ENCODE measurements at regions not wholly inside any gene's neighbourhood (a gene's known extent, or its start where the extent isn't known, plus 50 kb on each side); places are given as distances from the start of the nearest gene placed in this dataset.
A peak's percentile ranks its signal among the peaks of the same experiment; 100 is the strongest.

DNA sequence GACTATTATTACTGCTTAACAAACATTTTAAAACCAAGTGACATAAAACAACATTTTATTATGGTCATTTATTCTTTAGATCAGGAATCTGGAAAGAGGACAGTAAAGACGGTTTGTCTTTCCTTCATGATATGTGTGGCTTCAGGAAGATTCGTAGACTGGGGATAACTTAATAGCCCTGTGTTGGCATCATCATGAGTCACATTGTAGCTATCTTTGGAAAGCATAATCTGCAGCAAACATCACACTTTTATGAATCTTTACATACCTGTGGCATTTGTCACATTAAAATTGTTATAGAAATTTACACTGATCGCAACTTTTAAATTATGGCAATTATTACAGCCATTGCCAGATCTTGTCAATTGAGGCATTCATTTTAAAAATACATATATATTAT lies 397.1 kb downstream of the NOVA1 start:
- no peak for DNase-seq

DNA sequence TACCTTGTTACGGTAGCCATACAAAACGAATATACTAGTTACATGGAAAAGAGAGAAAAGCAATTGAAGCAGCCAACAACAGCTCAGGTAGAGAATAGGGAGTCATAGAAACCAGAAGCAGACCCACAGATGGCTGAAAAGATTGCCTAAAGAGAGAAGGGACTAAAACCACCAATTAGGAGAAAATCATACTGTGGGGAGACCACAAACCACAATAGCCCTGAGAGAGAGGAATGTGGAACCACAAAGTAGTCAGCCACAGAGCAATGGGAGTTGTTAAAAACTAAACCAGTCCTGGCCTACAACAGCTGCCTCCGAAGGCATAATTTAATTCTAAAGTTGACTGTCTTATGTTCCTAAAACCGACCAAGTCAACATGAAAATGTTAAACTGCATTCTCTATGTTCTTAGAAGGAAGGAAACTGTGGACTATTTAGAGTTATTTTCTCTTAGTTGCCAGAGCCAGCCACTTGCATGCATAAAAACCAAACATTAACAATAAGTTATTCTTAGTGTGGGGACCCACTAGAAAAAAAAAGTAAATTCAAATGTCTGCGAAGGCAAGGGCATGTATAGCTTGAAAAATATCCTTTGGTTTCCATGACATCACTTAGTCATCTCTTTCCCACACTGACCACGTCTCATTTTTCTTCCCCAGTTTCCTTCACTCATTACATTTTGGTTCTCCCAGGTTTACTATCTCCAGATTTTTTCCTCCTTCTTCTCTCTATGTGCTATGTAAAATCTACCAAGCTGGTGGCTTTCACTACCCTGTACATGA lies 398.1 kb downstream of the NOVA1 start:
- no peak for DNase-seq

DNA sequence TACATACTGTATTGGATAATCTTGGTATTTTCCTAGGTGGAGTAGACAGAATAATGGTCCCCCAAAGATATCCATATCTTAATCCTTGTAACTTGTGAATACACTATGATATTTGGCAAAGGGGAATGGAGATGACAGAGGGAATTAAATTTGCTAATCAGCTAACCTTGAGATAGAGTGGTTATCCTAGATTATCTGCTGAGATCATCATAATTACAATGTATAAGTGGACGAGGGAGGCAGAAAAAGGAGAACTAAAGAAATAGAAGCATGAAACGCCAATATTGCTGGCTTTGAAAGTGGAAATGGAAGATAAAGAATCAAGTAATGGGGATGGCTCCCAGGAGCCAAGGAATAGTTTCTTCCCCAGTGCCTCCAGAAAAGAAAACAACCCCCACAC lies 398.7 kb downstream of the NOVA1 start:
- no peak for DNase-seq

DNA sequence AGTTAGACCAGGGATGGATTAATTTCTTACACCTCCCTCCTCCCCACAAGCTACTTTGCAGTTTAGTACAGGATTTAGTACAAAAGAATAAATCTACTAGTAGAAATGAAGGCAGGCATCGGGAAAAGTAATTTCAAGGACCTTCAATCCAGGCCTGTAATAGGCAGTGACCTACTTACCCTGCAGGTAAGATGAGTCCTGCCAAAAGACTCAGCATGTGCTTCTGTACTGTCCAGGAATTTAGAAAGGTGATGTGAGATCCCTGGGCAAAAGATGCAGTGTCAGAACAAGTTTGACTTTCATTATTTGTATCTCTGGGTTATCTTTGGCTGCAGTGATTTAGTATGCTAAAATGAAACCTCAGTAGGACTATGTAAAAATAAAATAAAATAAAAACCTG lies 403.0 kb downstream of the NOVA1 start:
- DNase-seq: peak in 1 of 14 donors; percentile 16

DNA sequence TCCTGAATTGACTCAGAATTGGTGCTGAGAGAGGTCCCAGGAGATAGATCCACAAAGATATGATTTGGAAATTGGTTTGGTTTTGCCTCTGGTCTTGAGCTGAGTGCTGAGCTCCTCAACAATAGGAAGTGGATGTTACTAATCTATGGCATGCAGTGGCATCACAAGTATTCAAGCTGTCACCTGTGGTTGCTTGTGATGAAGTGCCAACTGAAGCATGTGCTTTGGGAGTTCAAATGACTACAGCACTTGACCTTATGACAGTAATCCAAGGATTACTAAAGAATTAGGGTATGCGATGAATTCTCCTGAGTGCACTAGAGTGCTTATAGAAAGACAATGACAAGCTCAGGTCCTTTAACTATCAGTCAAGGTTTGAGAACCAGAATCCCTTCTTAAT lies 406.2 kb downstream of the NOVA1 start:
- DNase-seq: no peak

DNA sequence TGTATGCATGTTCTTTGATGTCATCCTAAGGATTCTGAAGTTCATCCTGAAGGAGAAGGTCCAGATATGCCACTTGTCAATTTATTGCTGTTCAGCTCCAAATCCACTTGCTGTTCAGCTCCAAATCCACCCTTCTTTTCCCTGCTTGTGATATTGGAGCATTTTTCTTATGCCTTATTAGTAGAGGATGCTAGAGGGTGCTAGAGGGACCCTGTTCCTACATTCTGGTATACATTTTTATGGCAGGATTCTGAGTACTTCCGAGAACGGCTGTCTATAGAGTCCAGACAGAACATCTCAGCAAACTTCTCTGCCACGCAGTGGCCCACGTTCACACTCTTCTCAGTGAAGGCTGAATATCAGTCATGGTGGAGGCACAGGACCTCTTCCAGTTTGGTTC lies 406.7 kb downstream of the NOVA1 start:
- no peak for DNase-seq

DNA sequence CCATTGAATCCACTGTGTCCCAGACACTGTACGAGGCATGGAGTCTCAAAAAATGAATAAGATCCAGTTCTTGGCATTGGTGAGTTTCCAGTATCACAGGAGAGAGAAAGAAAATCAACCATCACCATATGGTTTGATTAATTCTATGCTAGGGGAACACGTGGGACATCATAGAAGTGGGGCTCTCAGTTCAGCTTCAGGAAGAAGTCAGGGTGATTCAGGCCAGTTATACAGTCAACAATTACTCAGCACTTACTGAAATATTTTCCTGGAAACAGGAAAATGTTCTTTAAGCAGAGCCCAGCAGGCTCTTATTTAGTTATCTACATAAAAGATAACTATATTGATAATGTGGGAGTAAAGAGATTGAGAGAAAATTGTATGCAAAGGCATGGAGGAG lies 407.2 kb downstream of the NOVA1 start:
- DNase-seq: no peak

DNA sequence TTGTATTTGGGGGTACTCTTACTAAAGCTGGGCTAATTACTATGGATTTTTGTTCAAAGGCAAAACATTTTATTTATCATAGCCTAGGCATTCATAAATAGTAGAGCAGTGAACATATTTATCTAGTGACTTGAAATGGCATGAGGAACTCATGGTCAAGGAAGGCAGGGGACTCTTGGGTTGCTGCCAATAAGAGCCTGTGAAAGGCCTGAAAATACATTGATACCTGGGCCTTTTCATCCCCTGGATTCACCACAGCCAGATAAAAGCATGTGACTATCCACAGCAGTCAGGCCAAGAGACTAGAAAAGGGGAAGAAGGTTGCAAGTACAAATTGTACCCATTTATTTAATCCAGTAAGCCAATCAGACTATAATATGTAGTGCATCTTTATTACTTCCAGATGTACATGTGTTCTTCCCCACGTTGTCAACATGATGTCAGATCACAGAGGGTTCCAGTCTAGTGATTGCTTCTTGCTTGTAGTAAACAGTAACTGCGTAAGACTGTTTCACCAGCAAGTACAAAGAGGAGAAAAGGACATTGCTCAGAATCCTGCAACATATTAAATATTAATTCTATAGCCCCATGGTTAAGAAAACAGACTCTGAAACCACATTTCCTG lies 409.7 kb downstream of the NOVA1 start:
- DNase-seq: no peak

DNA sequence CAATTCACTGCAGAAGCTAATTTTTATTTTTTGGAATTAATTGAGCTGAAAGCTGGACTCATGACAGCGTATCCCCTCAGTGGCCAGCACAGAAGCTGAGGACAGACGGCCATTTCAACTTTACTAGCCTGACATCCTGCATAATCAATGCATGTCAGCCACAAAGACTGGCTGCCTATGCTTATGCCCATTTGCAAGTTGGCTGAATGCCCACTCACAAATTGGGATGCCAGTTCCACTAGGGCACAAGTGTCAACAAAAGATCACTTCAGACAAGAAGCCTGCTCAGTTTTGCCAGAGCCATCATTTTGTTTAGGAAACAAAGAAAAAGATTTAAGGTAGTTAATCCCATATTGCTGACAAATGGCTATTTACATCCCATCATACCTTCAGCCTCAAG lies 417.6 kb downstream of the NOVA1 start:
- peak in 3 of 14 donors; percentile 2 to 54 (median 11) for DNase-seq

DNA sequence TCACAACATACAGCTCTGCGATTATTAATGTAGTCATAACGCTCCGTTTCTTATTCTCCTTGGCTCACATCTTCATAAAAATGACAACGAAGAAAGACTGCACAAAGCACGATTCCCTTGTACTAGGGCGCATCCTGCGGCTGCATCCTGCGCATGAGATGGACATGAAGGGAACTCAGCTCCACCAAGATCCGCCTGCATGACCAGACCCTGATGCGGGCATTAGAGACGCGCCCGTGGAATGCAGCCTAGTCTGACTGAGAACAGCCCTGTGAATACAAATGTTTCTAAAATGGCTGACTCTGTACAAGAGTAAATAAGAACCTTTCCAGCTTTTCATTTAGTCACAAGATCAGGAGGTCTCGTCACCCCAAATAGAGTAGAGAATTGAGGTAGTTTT lies 422.2 kb downstream of the NOVA1 start:
- DNase-seq: peak in 2 of 14 donors; percentile 1 to 4

DNA sequence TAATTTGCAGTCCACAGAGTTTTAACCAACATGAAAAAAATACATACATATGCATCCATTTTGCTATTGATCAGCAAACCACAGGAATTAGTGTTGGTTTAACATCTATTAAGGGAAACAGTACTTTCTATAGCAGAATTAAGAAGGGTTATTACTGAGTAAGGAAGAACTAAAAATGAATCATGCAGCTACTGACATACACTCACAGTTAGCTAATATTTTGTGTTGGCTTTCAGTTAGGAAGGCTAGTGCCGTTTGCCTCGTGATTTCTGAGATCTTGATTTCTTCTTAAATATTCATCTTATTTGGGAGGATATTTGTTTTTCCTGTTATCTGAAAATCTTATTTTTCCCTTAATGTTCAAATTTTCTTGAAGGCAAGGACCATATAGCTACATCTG lies 423.4 kb downstream of the NOVA1 start:
- no peak for DNase-seq

DNA sequence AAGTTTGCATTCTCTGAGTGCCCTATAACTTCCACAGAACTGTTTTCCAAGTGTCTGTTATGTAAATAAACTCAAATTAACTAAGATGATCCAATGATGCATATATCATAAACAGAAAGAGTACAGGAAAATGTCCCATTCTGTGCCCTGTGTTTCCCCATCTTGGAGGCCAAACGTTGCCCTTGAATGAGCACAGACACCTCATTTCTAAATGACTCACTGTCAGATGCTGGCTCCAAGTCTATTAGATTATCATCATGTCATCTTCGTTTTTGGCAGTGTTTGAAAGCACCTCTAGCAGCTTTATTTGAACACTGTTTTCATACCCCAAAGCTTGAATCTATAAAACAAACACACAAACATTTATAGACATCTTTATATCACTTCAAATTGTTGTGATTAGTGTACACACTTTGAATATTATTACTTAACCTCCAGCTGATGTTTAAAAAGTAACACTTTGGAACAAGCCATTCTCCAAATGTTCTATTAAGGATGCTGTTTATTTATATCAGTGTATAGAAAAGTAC lies 424.2 kb downstream of the NOVA1 start:
- DNase-seq: no peak

DNA sequence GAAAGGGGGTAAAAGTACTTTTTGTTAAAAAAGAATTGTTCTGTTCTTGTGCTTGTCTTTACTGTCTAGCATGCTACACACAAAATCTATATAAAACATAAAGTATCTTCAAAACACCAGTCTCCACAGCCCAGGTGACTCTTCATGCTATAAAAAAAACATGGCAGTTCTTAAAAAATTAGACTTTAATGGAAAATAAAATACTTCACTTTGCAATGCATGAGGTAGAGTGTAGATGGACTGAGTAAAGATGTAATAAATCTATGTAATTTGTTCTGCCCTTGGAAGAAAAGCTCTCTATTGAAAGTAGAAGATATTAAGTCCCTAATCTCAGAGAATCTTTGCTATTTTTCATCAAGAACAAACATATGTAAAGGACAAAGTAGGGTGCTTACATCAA lies 425.4 kb downstream of the NOVA1 start:
- DNase-seq: no peak

DNA sequence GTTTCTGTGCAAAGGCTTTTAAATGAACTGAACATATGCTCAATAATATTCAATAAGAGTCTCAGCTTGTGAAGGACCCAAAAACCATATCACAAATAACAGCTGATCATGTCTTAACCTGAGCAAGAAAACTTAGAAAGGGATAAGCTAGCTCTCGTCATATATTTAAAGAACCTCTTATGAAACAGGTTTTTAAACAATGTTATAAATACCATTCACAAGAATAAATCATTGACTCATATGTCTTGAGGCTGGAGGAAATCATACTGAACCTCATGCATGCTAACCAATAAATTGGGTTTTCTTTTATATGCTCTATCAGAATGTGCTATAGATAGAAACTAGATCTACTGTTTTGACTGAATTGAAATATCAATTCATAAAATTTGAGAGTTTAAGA lies 426.9 kb downstream of the NOVA1 start:
- no peak for DNase-seq

DNA sequence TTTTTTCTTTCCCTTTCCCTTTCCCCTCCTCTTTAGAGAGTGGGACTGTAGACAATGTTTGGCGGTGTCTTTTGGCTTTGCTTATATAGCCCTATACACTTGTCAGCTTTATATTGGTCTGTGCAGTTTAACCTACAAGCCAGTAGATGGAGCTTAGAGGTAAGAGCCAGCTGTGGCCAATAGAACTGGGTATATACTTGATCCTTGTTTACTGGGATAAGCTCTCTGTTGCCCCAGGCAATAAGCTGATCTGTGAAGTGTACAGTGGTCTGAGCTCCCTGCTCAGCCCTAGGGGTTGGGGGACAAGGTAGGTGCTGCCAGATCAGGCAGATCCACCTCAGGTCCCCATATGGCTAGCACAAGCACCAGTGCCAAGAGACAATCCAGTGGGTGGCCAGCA lies 434.1 kb downstream of the NOVA1 start:
- peak in 1 of 14 donors; percentile 4 for DNase-seq

DNA sequence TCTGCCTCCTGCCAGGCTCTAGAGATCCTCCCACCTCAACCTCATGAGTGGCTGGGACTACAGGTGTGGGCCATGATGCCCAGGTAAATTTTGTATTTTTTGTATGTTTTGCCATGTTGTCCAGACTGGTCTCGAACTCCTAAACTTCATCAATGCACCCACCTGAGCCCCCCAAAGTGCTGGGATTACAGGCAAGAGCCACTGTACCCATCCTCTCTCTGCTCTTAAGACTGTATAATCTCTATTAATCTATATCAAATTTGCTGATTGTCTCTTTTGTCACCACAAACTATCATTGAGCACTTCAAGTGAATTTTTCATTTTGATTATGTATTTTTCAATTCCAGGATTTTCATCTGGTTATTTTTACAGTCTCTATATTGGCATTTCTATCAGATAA lies 440.3 kb downstream of the NOVA1 start:
- no peak for DNase-seq

DNA sequence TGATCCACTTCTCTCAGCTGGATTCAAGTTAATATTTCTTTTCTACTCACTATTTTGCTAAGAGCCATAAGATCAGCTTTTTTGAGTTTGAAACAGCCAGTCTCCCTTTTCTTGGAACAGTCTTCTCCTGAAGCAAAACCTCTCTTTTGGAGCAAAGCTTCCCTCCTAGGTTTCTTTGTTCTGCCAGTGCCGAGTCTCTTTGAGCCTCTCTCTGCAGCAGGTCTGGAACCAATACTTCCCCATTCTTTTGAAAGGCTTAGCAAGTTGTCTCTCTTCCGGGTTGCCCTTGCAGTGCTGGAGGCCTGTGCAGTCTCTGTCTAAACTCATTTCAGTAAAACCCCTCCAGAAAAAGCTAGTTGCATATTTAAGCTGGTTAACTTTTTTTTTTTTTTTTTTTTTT lies 454.8 kb downstream of the NOVA1 start:
- DNase-seq: no peak

DNA sequence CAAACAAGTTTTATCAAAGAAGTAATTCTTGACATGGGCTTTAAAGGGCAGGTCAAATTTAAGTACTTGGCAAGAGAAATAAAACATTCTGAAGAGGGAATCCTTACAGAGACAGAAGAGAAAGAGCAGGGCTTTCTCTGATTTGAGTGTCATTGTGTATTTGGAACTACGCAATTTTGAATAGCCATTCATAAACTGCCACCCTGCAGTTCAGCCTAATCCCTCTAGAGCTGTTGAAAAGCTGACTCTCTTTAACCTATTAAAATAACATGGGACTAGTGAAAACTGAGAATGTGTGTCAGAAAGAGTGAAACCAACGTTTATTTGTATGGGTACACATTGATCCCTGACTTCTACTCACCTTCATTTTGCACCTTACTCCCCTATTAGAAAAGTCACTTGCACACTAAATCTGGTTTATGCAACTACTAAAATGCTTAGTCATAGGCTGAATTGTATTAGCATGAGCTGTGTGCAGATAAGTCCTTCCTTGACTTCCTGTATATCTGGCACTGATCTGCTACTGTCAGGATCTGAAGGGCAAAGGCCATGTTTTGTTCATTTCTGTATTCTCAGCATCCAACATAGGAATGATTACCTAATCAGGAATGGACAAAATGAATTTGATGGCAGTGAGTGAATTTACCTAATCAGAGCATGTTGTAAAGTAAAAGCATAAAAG lies 458.9 kb downstream of the NOVA1 start:
- no peak for DNase-seq

DNA sequence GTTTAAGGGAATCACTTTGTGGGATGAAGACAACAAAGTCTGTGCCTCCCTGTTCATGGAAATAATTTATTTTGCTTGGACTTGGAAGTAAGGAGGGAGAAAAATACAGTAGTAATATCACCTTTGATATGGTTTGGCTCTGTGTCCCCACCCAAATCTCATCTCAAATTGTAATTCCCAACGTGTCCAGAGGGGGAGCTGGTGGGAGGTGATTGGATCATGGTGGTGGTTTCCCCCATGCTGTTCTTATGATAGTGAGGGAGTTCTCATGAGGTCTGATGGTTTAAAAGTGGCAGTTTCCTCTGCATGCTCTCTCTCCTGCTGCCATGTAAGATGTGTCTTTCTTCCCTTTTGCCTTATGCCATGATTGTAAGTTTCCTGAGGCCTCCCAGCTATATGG lies 460.7 kb downstream of the NOVA1 start:
- no peak for DNase-seq

DNA sequence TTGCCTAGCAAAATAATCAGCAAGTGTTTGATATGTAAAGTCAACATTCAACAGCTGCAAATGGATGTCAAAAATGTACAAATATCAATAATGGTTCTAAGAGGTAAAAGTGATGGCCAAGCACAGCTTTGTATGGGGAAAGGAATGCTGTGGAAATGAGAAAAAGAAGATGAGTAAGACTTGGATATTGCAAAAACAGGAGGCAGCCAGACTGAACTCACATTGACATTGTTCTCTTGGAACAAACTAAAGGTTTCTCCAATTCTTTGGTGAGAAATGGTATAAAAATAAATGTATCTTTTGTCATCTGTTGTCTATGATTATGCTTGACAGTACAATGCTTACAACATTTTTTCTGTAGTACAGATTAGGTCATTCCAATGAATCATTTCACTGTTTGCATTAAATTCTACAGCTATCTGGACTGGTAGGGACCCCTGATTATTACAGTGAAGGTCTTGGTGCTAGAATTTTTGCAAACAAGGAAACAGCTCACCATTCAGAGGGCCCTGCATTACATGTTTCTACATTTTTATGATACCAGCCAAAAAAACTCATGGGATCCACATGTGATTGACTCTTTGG lies 465.7 kb downstream of the NOVA1 start:
- DNase-seq: no peak

DNA sequence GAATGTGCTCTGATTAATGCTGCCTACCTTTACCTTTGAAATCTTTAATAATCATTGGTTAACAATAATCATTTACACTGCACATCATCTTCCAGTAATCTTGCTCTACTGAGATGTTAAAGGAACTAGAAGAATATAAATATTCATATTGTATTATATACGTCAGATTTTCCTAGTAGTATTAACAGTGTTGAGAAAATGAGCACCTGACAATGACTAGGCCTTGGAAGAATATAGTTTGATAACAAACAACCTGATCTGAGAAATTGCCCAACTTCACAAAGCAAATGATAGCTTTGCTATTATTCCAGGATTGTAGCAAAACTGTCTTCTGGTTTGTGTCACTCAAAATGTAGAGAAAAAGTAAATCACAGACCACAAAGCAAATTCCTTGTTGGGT lies 467.1 kb downstream of the NOVA1 start:
- DNase-seq: no peak

DNA sequence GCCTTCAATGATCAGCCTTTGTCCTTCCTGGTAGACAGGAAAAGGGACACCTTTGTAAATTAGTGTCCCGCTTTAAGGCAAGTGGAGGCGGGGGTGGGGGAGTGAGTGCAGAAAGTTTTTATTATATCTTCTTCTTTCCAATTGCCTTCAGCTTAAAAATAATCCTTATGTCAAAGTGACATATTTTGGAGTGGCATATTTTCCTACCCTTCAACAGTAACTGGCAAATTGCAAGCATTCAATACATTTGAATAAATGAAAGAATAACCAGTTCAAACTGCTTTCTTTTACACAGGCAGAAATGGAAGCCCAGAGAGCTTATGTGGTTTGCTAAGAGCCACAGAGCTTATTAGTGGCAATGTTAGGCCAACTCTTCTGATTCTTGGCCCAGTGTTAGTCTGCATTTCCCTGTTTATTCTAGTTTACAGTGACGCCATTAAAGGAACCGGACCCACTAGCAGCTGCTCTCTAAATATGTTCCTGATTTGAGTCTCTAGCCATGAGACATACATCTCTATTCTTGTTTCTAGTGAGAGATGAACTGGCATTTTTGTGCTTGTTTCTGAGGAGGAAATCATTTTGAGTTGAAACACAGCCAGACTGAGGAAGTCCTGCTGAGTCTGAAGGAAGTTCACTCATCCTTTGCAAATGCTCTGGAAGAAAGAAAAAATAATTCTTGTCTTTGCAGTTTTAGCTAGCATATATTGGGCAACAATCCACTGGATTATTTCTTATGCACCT lies 468.7 kb downstream of the NOVA1 start:
- DNase-seq: peak in 1 of 14 donors; percentile 63
